Dedifferentiated amniotic fluid mesenchymal stem cell (primary cell): ENCODE measurements at regions not wholly inside any gene's neighbourhood (a gene's known extent, or its start where the extent isn't known, plus 50 kb on each side); places are given as distances from the start of the nearest gene placed in this dataset.

Source experiments
- DNase-seq: peaks from one replicate; pipeline ENCODE4 v3.0.0-alpha.2; 2016; ENCODE audit errors: extremely low spot score

- DNase-seq, result no peak
Observed at GRCh38 chr11:69393178-69393832, 88.2 kb upstream of the LINC01488 start.

DNA sequence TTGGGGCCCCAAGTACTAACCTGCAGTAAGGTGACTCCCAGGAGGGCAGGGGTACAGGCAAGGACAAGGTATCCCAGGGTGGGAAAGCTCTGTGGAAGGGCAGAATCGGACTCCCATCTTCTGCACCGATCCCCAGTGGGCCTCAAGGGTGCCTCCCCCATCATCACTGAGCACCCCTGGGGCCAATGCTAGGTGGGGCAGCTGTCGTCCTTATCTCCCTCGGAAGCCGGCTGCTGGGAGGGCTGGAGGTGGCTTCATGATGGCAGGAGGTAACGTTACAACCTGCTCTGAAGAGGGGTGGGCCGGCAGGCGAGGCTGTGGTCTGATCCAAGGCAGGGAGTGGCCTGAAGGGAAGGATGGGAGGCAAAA lies 87.6 kb upstream of the LINC01488 start:
- DNase-seq, result no peak

GRCh38 chr11:69394234-69394868 lies 87.1 kb upstream of the LINC01488 start:
- no peak for DNase-seq

- no peak for DNase-seq
Observed at GRCh38 chr11:69394869-69395246, 86.6 kb upstream of the LINC01488 start.

DNA sequence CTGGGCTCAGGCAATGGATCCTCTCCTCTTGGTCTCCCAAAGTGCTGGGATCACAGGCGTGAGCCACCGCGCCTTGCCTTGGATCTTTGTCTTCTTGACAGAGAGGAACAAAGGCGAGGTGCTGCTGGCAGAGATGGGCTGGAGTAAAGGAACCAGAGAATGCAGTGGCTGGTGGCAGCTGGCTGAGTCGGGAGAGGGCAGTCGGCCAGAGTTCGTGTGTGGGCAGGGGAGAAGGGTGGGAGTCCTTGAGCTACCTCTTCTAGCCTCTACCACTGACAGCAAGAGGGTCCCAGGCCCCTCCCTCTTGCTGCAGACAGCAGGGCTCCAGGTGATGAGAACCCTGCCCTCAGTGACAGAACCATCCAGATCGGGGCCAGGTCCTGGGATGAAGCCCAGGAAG lies 86.2 kb upstream of the LINC01488 start:
- DNase-seq, result no peak

GRCh38 chr11:69396051-69396947 lies 85.2 kb upstream of the LINC01488 start:
- DNase-seq, result no peak

GRCh38 chr11:69396948-69397307 lies 84.5 kb upstream of the LINC01488 start:
- DNase-seq, result no peak

- DNase-seq, result no peak
Observed at GRCh38 chr11:69397732-69398131, 83.7 kb upstream of the LINC01488 start.

GRCh38 chr11:69398529-69399492 lies 82.7 kb upstream of the LINC01488 start:
- peak; percentile 20 for DNase-seq

GRCh38 chr11:69400140-69400539 lies 81.3 kb upstream of the LINC01488 start:
- no peak for DNase-seq

DNA sequence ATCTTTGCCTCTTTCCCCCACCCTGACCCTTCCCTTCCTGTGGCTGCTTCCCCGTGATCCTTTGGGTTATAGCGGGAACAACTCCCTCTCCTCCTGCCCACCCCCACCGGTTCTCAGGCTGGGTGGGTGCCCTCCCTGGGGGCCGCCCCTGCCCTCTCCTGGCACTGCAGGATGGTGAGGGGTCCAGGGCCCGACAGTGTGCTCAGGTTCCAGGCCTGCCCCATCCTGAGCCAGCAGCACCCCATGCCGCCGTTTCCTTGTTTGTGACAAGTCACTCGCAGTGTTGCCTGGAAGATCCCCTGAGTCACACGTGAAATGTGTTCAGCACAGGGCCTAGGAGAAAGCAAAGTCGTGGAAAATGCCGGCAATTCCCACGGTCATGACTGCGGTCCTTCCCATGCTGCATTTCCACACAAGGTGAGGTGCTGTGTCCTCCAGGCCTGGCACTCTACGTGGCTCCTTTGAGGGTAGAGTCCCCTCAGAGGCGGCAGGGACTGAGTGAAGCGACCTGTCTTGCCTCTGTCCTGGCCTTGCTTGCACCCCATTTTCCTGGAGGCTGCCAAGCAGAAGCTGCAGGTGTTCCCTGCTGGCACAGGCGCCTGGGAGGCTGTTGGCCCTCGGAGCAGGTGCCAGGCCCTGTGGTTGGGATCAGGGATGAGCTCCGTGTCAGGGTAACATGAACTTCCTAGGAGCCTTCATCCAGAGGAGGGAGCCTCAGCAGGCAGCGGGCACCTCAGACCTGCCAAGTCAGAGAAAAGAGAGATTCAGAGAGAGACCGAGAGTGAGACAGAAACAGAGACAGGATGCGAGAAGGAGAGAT lies 80.5 kb upstream of the LINC01488 start:
- DNase-seq, result no peak

DNA sequence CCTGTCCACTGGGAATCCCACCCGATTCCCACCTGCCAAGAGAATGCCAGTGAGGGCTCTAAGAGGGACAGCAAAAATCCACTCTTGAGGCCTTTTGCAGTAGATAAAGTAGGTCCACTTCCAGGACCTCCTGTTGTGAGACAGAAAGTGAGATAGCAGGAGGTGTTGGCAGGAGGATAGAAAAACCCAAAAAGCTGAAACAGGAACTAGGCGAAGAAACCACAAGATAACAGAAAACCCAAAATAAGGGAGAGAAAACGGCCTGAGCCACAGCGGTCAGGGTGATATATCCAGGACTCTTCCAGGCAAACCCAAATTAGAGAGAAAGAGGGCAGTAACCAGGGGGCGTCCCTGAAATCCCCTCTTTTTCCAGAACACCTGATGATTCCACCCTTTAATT lies 79.7 kb upstream of the LINC01488 start:
- no peak for DNase-seq

DNA sequence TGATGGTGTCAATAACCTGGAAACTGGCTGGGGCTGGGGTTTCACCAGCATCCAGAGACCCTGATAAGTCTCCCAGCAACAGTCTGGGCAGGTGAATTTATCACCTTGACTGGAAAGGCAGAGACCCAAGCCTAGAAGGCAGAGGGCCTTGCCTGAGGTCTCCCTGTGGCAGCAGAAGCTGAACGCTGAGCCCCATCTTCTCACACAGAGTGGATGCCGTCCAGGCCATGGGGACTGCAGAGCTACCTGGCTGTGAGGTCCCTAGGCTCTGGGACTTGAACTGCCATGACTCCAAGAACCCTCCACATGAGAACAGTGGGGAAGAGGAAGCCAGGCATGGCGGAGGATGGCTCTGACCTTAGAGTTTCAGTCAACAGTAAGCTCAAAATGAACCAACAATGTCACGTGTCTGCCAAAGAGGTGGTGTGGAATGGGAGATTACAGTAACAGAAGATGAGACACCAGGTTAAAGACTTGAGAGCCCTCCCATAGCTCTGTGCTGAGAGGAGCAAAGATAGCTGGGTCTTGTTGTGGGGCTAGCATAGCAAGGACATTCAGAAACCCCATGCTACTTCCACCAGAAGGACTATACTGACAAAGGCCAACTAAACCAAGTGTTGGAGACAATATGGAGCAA lies 79.1 kb upstream of the LINC01488 start:
- DNase-seq, result no peak

DNA sequence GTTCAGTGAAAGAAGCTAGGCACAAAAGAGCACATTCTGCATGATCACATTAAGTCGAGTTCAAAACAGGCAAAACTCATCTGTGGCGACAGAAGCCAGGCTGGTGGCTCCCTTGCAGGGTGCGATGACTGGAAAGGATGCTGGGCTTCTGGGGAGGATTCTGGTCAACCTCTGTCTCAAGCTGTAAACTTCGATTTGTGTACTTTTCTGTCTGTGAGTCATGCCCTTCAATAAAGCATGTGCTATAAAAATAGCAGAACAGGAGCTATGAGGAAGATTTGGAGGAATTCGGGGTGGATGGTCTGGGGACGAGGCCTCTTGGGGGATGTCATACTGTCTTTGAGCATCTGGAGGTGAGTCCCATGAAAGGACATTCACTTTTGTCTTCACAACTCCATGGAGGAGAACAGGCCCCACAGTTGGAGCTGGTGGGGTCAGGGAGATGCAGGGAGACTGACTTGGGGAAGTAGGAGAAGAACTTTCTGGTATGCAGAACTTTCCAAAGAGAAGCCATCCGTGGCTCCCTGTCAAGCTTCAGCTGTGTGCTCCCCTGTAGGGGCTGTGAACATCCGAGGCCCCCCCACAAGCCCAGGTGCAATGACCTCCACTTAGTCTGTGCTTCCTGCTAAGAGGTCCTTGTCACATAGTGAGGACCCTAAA lies 77.8 kb upstream of the LINC01488 start:
- no peak for DNase-seq

DNA sequence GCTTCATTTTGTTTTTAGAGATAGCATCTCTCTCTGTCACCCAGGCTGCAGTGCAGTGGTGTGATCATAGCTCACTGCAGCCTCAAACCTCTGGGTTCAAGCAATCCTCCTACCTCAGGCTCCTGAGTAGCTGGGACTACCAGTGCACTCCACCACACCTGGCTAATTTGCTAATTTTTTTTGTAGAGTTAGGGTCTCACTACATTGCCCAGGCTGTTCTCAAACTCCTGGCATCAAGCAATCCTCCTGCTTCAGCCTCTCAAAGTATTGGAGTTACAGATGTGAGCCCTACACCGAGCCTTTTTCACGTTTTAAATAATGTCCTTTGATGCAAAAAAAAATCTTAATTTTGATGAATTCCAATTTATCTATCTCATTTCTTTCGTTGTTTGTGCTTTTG lies 75.4 kb upstream of the LINC01488 start:
- DNase-seq, result no peak

DNA sequence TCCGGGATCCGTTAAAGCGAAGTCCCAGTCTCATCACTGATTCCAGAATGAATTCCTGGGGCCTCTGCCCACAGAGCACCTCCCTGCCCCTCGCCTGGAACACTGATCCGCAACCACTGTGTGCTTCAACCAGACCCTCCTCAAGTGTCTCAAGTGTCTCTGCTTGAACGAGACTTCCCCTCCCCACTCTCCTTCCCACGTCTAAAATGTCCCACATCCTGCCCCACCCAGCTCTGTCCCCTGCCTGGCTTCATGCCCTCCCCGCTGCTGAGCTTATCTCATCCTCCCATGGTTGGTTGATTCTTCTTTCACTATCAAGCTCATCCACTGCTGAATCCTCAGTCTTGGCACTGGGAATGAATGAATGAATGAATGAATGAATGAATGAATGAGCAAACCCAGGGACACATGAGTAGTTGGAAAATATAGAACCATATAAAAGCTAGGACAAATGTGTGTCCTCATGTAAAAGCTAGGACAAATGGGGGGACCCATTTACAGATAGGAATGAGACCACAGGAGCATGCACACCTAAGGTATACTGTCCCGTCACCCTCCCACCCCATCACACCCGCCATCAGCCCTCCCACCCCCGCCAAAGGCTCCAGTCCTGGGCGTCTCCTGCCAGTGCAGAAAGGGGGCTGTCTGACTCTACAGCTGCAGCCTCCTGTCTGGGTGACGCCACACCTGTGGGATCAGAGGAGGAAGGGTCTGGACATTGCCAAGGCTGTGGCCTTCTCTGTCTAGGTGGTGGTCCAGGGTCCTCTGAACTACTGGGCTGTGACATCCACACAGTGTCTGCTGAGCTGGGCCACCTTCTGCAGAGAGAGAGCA lies 71.4 kb upstream of the LINC01488 start:
- DNase-seq, result no peak

DNA sequence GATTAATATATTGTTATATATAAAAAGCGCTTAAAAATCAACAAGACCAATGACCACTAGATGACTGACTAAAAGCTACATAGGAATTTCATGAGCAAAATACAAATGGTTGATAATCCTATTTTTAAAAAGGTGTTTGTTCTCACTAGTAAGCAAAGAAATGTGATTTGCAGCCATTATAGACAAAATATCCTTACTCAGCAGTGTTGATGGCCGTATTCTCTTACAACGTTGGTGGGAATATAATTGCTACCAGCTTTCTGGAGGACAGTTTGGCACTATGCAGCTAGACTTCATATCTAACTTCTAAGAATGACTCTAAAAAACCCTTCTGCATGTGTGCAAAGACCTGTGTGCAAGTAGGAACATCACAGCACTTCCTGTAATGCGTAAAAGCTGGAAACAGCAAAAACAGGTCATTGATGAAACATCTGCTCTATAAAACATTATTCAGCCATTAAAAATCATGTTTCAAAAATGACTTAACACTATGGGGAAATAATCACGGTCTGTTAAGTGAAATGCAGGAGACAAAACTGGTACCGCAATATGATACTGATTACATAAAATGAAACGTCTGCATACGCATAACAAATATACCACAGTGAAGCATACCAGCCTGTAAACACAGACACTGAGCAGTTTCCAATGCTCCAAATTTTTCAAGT lies 70.1 kb upstream of the LINC01488 start:
- DNase-seq, result no peak

- no peak for DNase-seq
Observed at GRCh38 chr11:69413015-69413801, 68.3 kb upstream of the LINC01488 start.
